ENCODE measurements at regions not wholly inside any gene's neighbourhood (a gene's known extent, or its start where the extent isn't known, plus 50 kb on each side); places are given as distances from the start of the nearest gene placed in this dataset.

- H3K4me3 ChIP-seq (ENCODE audit: low read length): no peak overlapping the region
- no peak for TF ChIP-seq CTCF (conservative IDR thresholded peaks at IDR 0.05; ENCODE audit: low read depth, low read length)
- DNase-seq (ENCODE audit: low read depth): no peak
Observed at GRCh38 chr5:81914696-81915095, 57.1 kb upstream of the ATG10 start.

DNA sequence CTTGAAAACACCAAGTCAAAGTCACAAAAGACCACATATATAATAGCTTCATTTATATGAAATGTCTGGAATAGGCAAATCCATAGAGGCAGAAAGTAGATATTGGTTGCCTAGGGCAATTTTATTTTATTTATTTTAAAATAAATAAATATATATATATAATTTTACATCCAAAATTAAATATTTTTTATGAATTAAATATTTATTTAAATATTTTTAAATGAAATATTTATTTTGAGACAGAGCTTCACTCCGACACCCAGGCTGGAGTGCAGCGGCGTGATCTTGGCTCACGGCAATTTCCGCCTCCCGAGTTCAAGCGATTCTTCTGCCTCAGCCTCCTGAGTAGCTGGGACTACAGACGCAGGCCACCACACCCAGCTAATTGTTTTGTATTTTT lies 58.9 kb upstream of the ATG10 start:
- H3K4me3 ChIP-seq (ENCODE audit: low read length): no peak overlapping the region
- DNase-seq (ENCODE audit: low read depth): no peak
- TF ChIP-seq CTCF (conservative IDR thresholded peaks at IDR 0.05; ENCODE audit: low read depth, low read length): no peak

DNA sequence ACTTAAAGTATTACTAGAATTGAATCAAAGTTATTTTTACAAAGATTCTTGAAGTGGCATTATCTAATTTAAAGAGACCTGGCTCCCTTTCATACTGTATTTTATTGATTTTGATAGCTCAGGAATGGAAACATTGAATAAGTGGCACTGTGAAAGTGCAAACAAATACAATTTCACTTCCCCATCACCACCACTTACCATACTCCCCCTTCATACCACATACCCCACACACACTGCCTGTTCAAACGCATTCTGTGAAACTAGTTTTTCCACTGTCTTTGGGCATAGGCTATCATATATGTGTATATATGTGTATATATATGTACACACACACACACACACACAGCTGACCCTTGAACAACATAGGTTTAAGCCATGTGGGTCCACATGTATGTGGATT lies 62.1 kb upstream of the ATG10 start:
- no peak for DNase-seq (ENCODE audit: low read depth)

DNA sequence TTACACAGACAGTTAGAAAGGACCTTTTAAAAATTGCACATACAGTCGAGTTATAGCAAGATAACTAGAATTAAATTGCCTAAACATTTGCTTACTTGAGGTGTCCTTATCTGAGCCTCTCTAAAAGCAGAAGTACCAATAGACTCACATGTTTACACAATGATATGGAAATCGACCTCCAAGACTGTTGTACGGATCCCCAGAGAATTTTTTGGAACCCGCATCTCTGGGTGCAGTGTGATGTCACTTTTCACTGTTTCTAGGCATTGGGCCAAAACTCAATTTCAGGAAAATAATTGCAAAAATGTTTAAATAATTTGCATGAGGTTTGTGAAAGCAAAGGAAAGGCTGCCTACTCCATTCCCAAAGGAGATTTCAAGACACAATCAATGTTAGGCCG lies 63.1 kb upstream of the ATG10 start:
- no peak for DNase-seq (ENCODE audit: low read depth)
- TF ChIP-seq CTCF (conservative IDR thresholded peaks at IDR 0.05; ENCODE audit: low read depth, low read length): no peak
- H3K4me3 ChIP-seq (ENCODE audit: low read length): no peak overlapping the region

More for the DNA sequence above, 62.1 kb upstream of the ATG10 start:
- no peak for TF ChIP-seq CTCF (conservative IDR thresholded peaks at IDR 0.05; ENCODE audit: low read depth, low read length)
- no peak overlapping the region for H3K4me3 ChIP-seq (ENCODE audit: low read length)

- no peak for TF ChIP-seq CTCF (conservative IDR thresholded peaks at IDR 0.05; ENCODE audit: low read depth, low read length)
- H3K4me3 ChIP-seq (ENCODE audit: low read length): no peak overlapping the region
- DNase-seq (ENCODE audit: low read depth): no peak
Observed at GRCh38 chr5:81908044-81908443, 63.8 kb upstream of the ATG10 start.

DNA sequence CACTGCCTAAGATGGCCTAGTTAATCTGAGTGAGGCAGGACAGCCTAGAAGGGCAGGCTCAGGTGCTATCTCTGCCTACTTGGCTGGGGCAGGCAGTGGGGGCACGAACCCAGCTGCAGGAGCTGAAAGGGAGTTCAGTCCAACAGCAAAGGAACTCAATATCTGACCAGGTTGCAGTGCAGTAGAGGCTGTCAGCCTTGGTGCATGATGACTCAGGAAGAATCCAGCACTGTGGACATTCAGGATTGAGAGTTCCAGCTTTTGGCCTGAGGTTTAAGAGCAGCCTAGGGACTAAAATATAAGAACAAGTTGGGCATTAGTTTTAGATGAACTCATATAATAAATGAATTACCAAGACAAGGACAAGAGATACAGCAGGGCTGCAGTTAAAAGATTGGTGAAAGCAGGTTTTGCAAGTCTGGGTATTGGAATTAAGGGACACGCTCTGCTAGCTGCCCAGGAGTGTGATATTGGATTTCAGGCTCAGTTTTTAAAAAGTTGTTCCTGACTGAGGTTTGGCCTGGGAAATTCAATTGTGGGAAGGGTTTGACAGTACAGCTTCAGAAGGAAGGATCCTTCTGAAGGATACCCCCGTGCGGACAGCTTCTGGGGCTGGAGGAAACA lies 64.7 kb upstream of the ATG10 start:
- no peak overlapping the region for H3K4me3 ChIP-seq (ENCODE audit: low read length)
- TF ChIP-seq CTCF (conservative IDR thresholded peaks at IDR 0.05; ENCODE audit: low read depth, low read length): no peak
- no peak for DNase-seq (ENCODE audit: low read depth)

DNA sequence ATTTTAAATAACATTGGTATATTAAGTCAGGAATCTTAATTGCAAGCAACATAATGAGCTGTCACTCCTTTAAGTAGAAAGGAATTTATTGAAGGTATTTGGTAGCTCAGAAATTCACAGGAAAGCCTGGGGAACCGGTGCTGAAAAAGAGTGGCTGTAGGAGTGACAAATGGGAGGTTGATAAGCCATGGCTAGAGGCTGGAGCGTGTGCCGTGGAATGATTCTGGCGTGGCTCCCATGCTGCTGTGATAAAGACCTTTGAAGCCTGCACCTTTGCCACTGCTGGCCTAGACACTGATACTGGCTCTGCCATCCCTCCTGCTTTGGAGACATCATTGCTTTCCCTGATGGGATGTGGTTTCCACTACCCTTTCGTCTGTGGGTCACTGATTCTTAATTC lies 65.7 kb upstream of the ATG10 start:
- DNase-seq (ENCODE audit: low read depth): peak; percentile 28
- H3K4me3 ChIP-seq (ENCODE audit: low read length): no peak overlapping the region
- TF ChIP-seq CTCF (conservative IDR thresholded peaks at IDR 0.05; ENCODE audit: low read depth, low read length): no peak
